Erythroblast (primary cell): ENCODE measurements at regions not wholly inside any gene's neighbourhood (a gene's known extent, or its start where the extent isn't known, plus 50 kb on each side); places are given as distances from the start of the nearest gene placed in this dataset.

ENCODE experiments used
- GATA1 ChIP-seq: IDR thresholded peaks from 2 replicates; pipeline ENCODE4 v1.6.1; 2011; ENCODE audit warnings: low read depth, mild to moderate bottlenecking, control low read depth, low read length, moderate library complexity
- POLR2A ChIP-seq: IDR thresholded peaks from 2 replicates; pipeline ENCODE4 v1.6.1; 2011; ENCODE audit warnings: mild to moderate bottlenecking, low read length

- TF ChIP-seq POLR2A: no peak
- TF ChIP-seq GATA1: no peak
These were observed 635.0 kb downstream of the REEP3 start for GRCh38 chr10:64156166-64156565.
